ENCODE measurements at regions not wholly inside any gene's neighbourhood (a gene's known extent, or its start where the extent isn't known, plus 50 kb on each side); places are given as distances from the start of the nearest gene placed in this dataset.

GRCh38 chr2:51085420-51086068 is 53.6 kb upstream of the NRXN1 start:
- H3K4me1 ChIP-seq, result no peaks in the 10 kb centered on the region
- H3K27ac ChIP-seq, result no peak overlapping the region
- WGBS, 2 donors, result 89 to 90% methylated on average over 3 of the region's 3 CpGs
- H3K9me3 ChIP-seq, result no peaks in the 10 kb centered on the region
- TF ChIP-seq EP300 (IDR thresholded peaks at IDR 0.05) (no peak), POLR2AphosphoS5 (IDR thresholded peaks at IDR 0.05) (no peak), POLR2A (IDR thresholded peaks at IDR 0.05) (no peak)
- TF ChIP-seq, protein P1, sequence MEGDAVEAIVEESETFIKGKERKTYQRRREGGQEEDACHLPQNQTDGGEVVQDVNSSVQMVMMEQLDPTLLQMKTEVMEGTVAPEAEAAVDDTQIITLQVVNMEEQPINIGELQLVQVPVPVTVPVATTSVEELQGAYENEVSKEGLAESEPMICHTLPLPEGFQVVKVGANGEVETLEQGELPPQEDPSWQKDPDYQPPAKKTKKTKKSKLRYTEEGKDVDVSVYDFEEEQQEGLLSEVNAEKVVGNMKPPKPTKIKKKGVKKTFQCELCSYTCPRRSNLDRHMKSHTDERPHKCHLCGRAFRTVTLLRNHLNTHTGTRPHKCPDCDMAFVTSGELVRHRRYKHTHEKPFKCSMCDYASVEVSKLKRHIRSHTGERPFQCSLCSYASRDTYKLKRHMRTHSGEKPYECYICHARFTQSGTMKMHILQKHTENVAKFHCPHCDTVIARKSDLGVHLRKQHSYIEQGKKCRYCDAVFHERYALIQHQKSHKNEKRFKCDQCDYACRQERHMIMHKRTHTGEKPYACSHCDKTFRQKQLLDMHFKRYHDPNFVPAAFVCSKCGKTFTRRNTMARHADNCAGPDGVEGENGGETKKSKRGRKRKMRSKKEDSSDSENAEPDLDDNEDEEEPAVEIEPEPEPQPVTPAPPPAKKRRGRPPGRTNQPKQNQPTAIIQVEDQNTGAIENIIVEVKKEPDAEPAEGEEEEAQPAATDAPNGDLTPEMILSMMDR (IDR thresholded peaks at IDR 0.05), result no peak
- H3K36me3 ChIP-seq, result no peaks in the 10 kb centered on the region
- intact Hi-C loops (cut with DNase I), result no loop called here
- no peak overlapping the region for H3K4me3 ChIP-seq
- no peak for DNase-seq
- no peaks in the 10 kb centered on the region for H3K27me3 ChIP-seq

- no peak overlapping the region for H3K4me3 ChIP-seq
- no peak overlapping the region for H3K27ac ChIP-seq
- intact Hi-C loops (cut with DNase I), result no loop called here
- no peak for TF ChIP-seq EP300 (IDR thresholded peaks at IDR 0.05)
- no peak for TF ChIP-seq POLR2AphosphoS5 (IDR thresholded peaks at IDR 0.05)
- TF ChIP-seq, protein P1 (IDR thresholded peaks at IDR 0.05), result no peak
- TF ChIP-seq POLR2A (IDR thresholded peaks at IDR 0.05), result no peak
- no peak for DNase-seq
- WGBS, 2 donors, result 80 to 90% methylated on average over 2 of the region's 2 CpGs
- no peaks in the 10 kb centered on the region for H3K4me1 ChIP-seq
- no peaks in the 10 kb centered on the region for H3K27me3 ChIP-seq
- H3K9me3 ChIP-seq, result no peaks in the 10 kb centered on the region
- no peaks in the 10 kb centered on the region for H3K36me3 ChIP-seq
Measured at GRCh38 chr2:51084750-51085149, 52.8 kb upstream of the NRXN1 start.

Small RNAs in the stretch of these regions (small RNA-seq; reads per million reads assigned to genes)
- gene AC010967.3 (0 reads per million in 3 donors), gene AC069157.1 (0 reads per million in 3 donors), gene AC097463.2 (0 reads per million in 3 donors), gene CRYGGP (0 reads per million in 3 donors), gene MIR4431 (0 reads per million in 3 donors), gene RF00019 (0 reads per million in 3 donors), gene RF00424 (0 reads per million in 3 donors), gene RNU6-997P (0 reads per million in 3 donors)

Measured in sigmoid colon (tissue), 6 donors.